PFSK-1 (cell line): ENCODE measurements at regions not wholly inside any gene's neighbourhood (a gene's known extent, or its start where the extent isn't known, plus 50 kb on each side); places are given as distances from the start of the nearest gene placed in this dataset.

Source experiments
- FOXP2 ChIP-seq: optimal IDR thresholded peaks from 2 replicates; pipeline ENCODE3; 2011; ENCODE audit warnings: borderline replicate concordance, control low read depth, inconsistent platforms; ENCODE audit not compliant: insufficient read depth; ENCODE audit errors: extremely low read length, extremely low read depth
- POLR2AphosphoS5 ChIP-seq: IDR thresholded peaks from 2 replicates; pipeline ENCODE4 v1.6.1; 2012; ENCODE audit warnings: low read depth, mild to moderate bottlenecking, control low read depth, low read length, moderate library complexity
- REST ChIP-seq, 2 experiments: IDR thresholded peaks; 2 replicates each; pipeline versions ENCODE4 v1.6.1 to v1.8.0; 2011 to 2012; ENCODE audit warnings: low read depth in 2 of 2, low read length in 2 of 2, control low read depth in 1 of 2, inconsistent platforms in 1 of 2, mild to moderate bottlenecking in 1 of 2, moderate library complexity in 1 of 2; ENCODE audit not compliant: insufficient read depth in 1 of 2
- SIN3A ChIP-seq: IDR thresholded peaks from 2 replicates; pipeline ENCODE4 v1.6.1; 2012; ENCODE audit warnings: mild to moderate bottlenecking, low read length, moderate library complexity, borderline replicate concordance; ENCODE audit not compliant: insufficient read depth
- TAF1 ChIP-seq: IDR thresholded peaks from 2 replicates; pipeline ENCODE4 v1.6.1; 2012; ENCODE audit warnings: low read length, control low read depth, borderline replicate concordance; ENCODE audit not compliant: insufficient read depth

GRCh38 chr15:69657626-69658025 is 205.0 kb downstream of the RPLP1 start:
- TF ChIP-seq TAF1 (no peak), POLR2AphosphoS5 (no peak), FOXP2 (no peak), REST (IDR thresholded peaks at IDR 0.05; ENCODE audit: insufficient read depth in 1 of 2, low read depth in 2 of 2, low read length in 2 of 2) (no peak), SIN3A (no peak)

- TF ChIP-seq SIN3A (no peak), FOXP2 (no peak), REST (IDR thresholded peaks at IDR 0.05; ENCODE audit: insufficient read depth in 1 of 2, low read depth in 2 of 2, low read length in 2 of 2) (no peak), TAF1 (no peak)
Measured at GRCh38 chr15:69658411-69658945, 205.9 kb downstream of the RPLP1 start.

- no peak for TF ChIP-seq REST (IDR thresholded peaks at IDR 0.05; ENCODE audit: insufficient read depth in 1 of 2, low read depth in 2 of 2, low read length in 2 of 2)
- no peak for TF ChIP-seq FOXP2
- TF ChIP-seq TAF1, result no peak
- TF ChIP-seq POLR2AphosphoS5, result no peak
- TF ChIP-seq SIN3A, result no peak
Measured at GRCh38 chr15:69659454-69660050, 206.9 kb downstream of the RPLP1 start.

GRCh38 chr15:69660114-69660513 is 207.5 kb downstream of the RPLP1 start:
- TF ChIP-seq SIN3A, result no peak
- no peak for TF ChIP-seq TAF1
- TF ChIP-seq FOXP2, result no peak
- no peak for TF ChIP-seq REST (IDR thresholded peaks at IDR 0.05; ENCODE audit: insufficient read depth in 1 of 2, low read depth in 2 of 2, low read length in 2 of 2)
- no peak for TF ChIP-seq POLR2AphosphoS5
